SK-N-SH treated with all-trans-retinoic acid at 6 μM for 48 hours (cell line): ENCODE measurements at regions not wholly inside any gene's neighbourhood (a gene's known extent, or its start where the extent isn't known, plus 50 kb on each side); places are given as distances from the start of the nearest gene placed in this dataset.

Source experiments
- ESRRG ChIP-seq: fragments of 250-450 bp; sonication (Bioruptor Pico); IDR thresholded peaks from 2 replicates; pipeline ENCODE4 v1.6.1; 2021; ENCODE audit warnings: mild to moderate bottlenecking
- GLIS3 ChIP-seq: fragments of 250-450 bp; sonication (Bioruptor Pico); IDR thresholded peaks from 2 replicates; pipeline ENCODE4 v1.5.0; 2020; ENCODE audit warnings: mild to moderate bottlenecking, moderate library complexity
- PPARA ChIP-seq: fragments of 250-450 bp; sonication (Bioruptor Pico); IDR thresholded peaks from 2 replicates; pipeline ENCODE4 v1.5.0; 2020; ENCODE audit warnings: mild to moderate bottlenecking, borderline replicate concordance
- RARB ChIP-seq: fragments of 250-450 bp; sonication (Bioruptor Pico); IDR thresholded peaks from 2 replicates; pipeline ENCODE4 v1.8.0; 2021; ENCODE audit warnings: mild to moderate bottlenecking, moderate library complexity
- TCF4 ChIP-seq: fragments of 250-450 bp; sonication (Bioruptor Pico); IDR thresholded peaks from 2 replicates; pipeline ENCODE4 v1.8.0; 2021; ENCODE audit warnings: mild to moderate bottlenecking, moderate library complexity, borderline replicate concordance
- TF ChIP-seq, protein P1 (sequence below): fragments of 250-450 bp; sonication (Bioruptor Pico); IDR thresholded peaks from 2 replicates; pipeline ENCODE4 v1.8.0; 2020; ENCODE audit warnings: mild to moderate bottlenecking, moderate library complexity, borderline replicate concordance
- TF ChIP-seq, protein P2 (sequence below): fragments of 250-450 bp; sonication (Bioruptor Pico); IDR thresholded peaks from 2 replicates; pipeline ENCODE4 v1.5.1; 2020; ENCODE audit warnings: low read depth, mild to moderate bottlenecking, moderate library complexity

DNA sequence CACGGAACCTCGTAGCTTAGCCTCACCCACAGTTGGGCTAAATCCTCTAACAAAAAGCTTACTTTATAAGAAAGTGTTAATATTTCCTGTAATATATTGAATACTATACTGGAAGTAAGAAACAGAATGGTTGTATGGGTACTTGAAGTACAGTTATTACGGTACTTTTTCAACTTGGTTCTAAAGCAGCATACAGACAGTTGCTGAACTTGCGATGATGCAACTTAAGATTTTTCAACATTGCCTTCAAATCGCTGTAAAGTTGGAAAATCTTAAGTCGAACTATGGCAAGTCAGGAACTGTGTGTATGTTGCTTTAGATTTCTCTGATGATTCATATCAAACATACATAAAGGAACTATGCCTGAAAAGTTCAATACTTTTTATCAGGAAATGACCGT lies 204.4 kb upstream of the C2CD4B start:
- TF ChIP-seq, protein P1, sequence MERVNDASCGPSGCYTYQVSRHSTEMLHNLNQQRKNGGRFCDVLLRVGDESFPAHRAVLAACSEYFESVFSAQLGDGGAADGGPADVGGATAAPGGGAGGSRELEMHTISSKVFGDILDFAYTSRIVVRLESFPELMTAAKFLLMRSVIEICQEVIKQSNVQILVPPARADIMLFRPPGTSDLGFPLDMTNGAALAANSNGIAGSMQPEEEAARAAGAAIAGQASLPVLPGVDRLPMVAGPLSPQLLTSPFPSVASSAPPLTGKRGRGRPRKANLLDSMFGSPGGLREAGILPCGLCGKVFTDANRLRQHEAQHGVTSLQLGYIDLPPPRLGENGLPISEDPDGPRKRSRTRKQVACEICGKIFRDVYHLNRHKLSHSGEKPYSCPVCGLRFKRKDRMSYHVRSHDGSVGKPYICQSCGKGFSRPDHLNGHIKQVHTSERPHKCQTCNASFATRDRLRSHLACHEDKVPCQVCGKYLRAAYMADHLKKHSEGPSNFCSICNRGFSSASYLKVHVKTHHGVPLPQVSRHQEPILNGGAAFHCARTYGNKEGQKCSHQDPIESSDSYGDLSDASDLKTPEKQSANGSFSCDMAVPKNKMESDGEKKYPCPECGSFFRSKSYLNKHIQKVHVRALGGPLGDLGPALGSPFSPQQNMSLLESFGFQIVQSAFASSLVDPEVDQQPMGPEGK: no peak
- no peak for TF ChIP-seq PPARA (CRISPR knock-in tag)
- no peak for TF ChIP-seq ESRRG (CRISPR knock-in tag)
- TF ChIP-seq TCF4: no peak
- TF ChIP-seq RARB (CRISPR knock-in tag): no peak
- no peak for TF ChIP-seq GLIS3 (CRISPR knock-in tag)
- TF ChIP-seq, protein P2, sequence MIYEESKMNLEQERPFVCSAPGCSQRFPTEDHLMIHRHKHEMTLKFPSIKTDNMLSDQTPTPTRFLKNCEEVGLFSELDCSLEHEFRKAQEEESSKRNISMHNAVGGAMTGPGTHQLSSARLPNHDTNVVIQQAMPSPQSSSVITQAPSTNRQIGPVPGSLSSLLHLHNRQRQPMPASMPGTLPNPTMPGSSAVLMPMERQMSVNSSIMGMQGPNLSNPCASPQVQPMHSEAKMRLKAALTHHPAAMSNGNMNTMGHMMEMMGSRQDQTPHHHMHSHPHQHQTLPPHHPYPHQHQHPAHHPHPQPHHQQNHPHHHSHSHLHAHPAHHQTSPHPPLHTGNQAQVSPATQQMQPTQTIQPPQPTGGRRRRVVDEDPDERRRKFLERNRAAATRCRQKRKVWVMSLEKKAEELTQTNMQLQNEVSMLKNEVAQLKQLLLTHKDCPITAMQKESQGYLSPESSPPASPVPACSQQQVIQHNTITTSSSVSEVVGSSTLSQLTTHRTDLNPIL: no peak
